ENCODE measurements at regions not wholly inside any gene's neighbourhood (a gene's known extent, or its start where the extent isn't known, plus 50 kb on each side); places are given as distances from the start of the nearest gene placed in this dataset.

DNA sequence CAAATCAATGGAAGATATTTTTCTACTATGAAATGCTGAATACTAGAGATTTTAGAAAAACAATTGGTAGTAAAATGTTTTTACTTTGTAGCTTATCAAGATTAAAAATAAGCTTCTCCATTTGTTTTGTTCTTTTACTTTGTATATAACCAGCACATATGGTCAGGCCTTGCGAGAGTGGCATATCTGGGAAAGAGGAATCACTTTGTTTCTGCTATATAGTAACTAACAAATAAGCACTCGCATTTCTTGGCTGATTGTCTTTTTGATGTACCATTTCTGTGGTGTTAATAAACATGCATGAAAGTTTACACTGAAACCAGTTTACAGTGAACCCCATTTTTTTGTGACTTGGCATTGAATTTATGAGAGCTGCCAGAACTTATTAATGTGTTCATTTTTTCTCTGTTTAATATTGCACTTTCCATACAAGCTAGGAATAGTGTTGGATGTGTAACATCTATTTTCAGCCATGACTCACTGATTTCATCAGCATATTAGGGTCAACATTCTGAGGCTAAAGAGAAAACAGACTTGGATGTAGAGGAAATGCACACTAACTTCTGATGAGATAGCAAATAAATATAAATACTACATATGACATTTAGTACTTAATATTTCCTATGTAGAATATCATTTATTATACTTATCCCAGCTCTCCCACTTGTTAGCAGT is 635.5 kb downstream of the KCNH5 start:
- in situ Hi-C loops (cut with HindIII; ENCODE audit: low sequenced_read_pairs) = no loop called here
- DNase-seq (ENCODE audit: low read depth, low spot score) = peak; percentile 65
- TF ChIP-seq, protein P1, sequence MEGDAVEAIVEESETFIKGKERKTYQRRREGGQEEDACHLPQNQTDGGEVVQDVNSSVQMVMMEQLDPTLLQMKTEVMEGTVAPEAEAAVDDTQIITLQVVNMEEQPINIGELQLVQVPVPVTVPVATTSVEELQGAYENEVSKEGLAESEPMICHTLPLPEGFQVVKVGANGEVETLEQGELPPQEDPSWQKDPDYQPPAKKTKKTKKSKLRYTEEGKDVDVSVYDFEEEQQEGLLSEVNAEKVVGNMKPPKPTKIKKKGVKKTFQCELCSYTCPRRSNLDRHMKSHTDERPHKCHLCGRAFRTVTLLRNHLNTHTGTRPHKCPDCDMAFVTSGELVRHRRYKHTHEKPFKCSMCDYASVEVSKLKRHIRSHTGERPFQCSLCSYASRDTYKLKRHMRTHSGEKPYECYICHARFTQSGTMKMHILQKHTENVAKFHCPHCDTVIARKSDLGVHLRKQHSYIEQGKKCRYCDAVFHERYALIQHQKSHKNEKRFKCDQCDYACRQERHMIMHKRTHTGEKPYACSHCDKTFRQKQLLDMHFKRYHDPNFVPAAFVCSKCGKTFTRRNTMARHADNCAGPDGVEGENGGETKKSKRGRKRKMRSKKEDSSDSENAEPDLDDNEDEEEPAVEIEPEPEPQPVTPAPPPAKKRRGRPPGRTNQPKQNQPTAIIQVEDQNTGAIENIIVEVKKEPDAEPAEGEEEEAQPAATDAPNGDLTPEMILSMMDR (IDR thresholded peaks at IDR 0.05; ENCODE audit: low read depth, low read length) = no peak
- no peak overlapping the region for H3K4me3 ChIP-seq (ENCODE audit: low read depth, low read length)

DNA sequence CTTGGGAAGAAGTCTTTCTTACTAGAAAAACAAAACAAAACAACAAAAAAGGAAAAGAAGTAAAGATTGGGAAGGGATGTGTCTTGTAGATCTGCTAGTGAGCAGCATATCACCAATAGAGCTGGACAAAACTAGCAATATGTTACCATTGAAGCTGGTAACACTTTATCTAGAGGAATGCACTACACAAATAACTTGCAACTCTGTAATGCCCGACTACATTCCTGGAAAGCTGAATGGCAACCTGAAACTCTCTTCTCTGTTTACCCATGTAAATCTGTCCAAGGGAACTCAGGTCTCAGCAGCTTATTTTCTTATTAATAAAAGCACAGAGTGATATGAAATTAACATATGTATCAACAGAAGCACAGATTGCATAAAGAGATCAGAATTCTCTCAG is 624.4 kb downstream of the KCNH5 start:
- in situ Hi-C loops (cut with HindIII; ENCODE audit: low sequenced_read_pairs) = no loop called here
- no peak for DNase-seq (ENCODE audit: low read depth, low spot score)

DNA sequence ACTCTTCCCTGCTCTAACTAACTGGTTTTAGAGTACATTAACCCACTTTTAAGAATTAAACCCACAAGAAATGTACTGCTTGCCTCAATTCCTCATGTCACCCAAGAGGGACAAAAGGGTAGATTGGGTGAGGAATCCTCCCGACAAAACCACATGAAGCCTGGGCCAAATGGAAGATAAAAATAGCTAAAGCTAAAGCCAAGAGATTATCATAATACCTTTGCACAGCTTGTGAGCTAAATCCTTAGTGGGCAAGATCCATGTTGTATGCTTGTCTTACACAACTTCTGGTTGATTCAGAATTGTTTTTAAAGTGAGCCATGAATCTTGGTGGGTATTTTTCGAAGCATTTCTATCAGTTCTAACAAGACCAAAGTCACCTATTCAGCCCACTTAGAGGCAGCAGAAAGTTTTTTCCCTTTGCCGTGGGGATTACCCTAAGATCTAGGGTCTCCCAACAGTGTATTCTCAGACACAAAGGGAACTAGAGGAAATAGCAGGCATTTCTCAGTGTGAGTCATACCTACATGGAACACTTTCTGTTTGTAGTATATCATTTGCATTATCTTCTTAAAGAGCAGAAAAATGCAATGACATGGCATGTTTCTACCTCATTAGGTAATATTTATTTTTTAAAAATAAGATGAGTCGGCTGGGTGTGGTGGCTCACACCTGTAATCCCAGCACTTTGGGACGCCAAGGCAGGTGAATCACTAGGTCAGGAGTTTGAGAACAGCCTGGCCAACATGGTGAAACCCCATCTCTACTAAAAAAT is 616.6 kb downstream of the KCNH5 start:
- in situ Hi-C loops (cut with HindIII; ENCODE audit: low sequenced_read_pairs) = no loop called here
- TF ChIP-seq, protein P1 (IDR thresholded peaks at IDR 0.05; ENCODE audit: low read depth, low read length) = no peak
- peak; percentile 78 for DNase-seq (ENCODE audit: low read depth, low spot score)
- no peak overlapping the region for H3K4me3 ChIP-seq (ENCODE audit: low read depth, low read length)

More for the DNA sequence above, 624.4 kb downstream of the KCNH5 start:
- TF ChIP-seq, protein P1 (IDR thresholded peaks at IDR 0.05; ENCODE audit: low read depth, low read length) = no peak
- no peak overlapping the region for H3K4me3 ChIP-seq (ENCODE audit: low read depth, low read length)

DNA sequence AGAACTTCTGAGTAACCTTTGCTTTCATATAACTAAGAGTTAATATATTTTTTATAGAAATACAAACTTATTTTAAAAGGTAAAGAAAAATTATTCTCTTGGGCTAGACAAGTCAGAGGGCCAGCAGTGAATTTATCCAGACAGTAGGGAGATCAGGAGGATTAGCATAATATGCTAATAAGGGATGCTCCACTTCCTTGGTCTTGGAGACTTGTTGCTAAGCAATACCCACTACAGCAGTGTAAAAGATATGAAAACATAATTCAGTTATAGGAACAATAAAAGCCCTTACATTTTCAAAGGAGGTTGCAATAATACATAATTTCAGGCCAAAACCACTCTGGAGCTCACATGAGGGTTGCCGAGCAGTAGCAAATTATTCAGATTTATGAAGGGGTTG is 615.6 kb downstream of the KCNH5 start:
- DNase-seq (ENCODE audit: low read depth, low spot score) = no peak
- no peak overlapping the region for H3K4me3 ChIP-seq (ENCODE audit: low read depth, low read length)
- TF ChIP-seq, protein P1 (IDR thresholded peaks at IDR 0.05; ENCODE audit: low read depth, low read length) = no peak
- in situ Hi-C loops (cut with HindIII; ENCODE audit: low sequenced_read_pairs) = no loop called here

DNA sequence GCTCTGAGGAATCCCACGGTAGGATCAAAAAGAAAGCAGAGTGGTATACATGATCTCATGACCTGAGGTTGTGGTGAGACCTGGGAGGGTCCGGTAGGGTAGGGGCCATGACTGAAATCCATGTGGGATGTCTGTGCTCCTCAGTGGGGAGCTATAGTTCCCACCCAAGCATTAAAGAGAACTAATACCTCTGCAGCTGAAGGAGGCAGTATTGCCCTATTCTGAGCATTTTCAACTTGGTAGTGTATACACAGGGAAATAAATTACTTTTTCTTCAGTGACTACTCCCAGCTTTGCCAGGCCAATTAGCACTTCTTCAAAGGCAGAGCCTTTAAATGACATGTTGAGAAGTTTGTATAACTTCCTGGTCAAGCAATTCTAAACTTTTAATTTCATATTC is 613.8 kb downstream of the KCNH5 start:
- DNase-seq (ENCODE audit: low read depth, low spot score) = no peak
- in situ Hi-C loops (cut with HindIII; ENCODE audit: low sequenced_read_pairs) = no loop called here
- no peak overlapping the region for H3K4me3 ChIP-seq (ENCODE audit: low read depth, low read length)
- TF ChIP-seq, protein P1 (IDR thresholded peaks at IDR 0.05; ENCODE audit: low read depth, low read length) = no peak

DNA sequence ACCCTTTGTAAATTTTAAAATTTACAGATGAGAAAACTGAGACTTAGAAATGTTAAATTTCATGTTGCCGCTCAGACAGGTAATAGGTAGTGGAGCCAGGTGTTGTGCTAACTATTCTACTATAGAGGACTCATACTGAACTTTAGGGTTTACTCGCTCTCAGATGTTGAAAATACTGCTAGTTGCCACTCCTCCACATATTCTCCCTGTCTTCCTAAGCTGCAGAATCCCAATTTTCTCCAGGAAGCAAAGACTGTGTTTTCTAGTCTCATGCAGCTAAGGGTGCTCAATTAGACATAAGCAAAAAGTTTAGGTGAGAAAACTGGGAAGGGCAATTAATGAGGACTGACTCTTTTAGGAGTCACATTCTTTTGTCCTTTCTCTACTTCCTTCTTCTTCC is 612.3 kb downstream of the KCNH5 start:
- DNase-seq (ENCODE audit: low read depth, low spot score) = no peak
- in situ Hi-C loops (cut with HindIII; ENCODE audit: low sequenced_read_pairs) = no loop called here
- TF ChIP-seq, protein P1 (IDR thresholded peaks at IDR 0.05; ENCODE audit: low read depth, low read length) = no peak
- H3K4me3 ChIP-seq (ENCODE audit: low read depth, low read length) = no peak overlapping the region
